HEK293 (cell line): ENCODE measurements at regions not wholly inside any gene's neighbourhood (a gene's known extent, or its start where the extent isn't known, plus 50 kb on each side); places are given as distances from the start of the nearest gene placed in this dataset.

Experiments used
- CTCF ChIA-PET: fragments of 350-600 bp; formaldehyde crosslinking; extraction: SDS; loops from one replicate; lab custom pipeline; 2021; ENCODE audit warnings: antibody characterized with exemption; lab: Yijun Ruan, JAX
- POLR2A ChIA-PET: fragments of 300-600 bp; formaldehyde crosslinking; extraction: SDS; loops from one replicate; lab custom pipeline; 2020; ENCODE audit warnings: antibody characterized with exemption, inconsistent platforms; lab: Yijun Ruan, JAX
- H3K27ac ChIP-seq: fragments of 200-500 bp; sonication (Bioruptor generic); 2 replicates; pipeline ENCODE4 v1.5.1; 2014; ENCODE audit warnings: low read depth, low read length, control low read depth, inconsistent platforms; ENCODE audit errors: extremely low read depth
- H3K36me3 ChIP-seq, 2 experiments: fragments of 200-500 bp in 1 of 2; sonication (Bioruptor generic) in 1 of 2; 1 replicate in 1 of 2; 2 replicates in 1 of 2; pipeline ENCODE4 v1.5.1; 2014 to 2017; ENCODE audit warnings: inconsistent platforms in 2 of 2, low read length in 2 of 2; ENCODE audit not compliant: control insufficient read depth in 2 of 2, insufficient read depth in 1 of 2
- H3K4me1 ChIP-seq: fragments of 200-500 bp; sonication (Bioruptor generic); 2 replicates; pipeline ENCODE4 v1.5.1; 2014; ENCODE audit warnings: mild to moderate bottlenecking, low read length, inconsistent platforms; ENCODE audit not compliant: control insufficient read depth, insufficient read depth
- H3K4me3 ChIP-seq: 2 replicates; pipeline ENCODE4 v1.5.1; 2011; ENCODE audit warnings: low read depth, mild to moderate bottlenecking, control low read depth, low read length, moderate library complexity
- H3K9me3 ChIP-seq: fragments of 200-500 bp; sonication (Bioruptor generic); 2 replicates; pipeline ENCODE4 v1.5.1; 2014; ENCODE audit warnings: low read depth, low read length, inconsistent platforms; ENCODE audit not compliant: control insufficient read depth, insufficient read depth
- IKZF3 ChIP-seq: fragments of 450-650 bp; IDR thresholded peaks from 2 replicates; pipeline ENCODE4 v1.5.0; 2018; ENCODE audit warnings: missing biosample characterization, mild to moderate bottlenecking, missing genetic modification characterization, moderate library complexity
- MEIS1 ChIP-seq: sonication (generic); formaldehyde crosslinking; IDR thresholded peaks from 2 replicates; pipeline ENCODE4 v1.8.1; 2022; ENCODE audit warnings: missing genetic modification reagents, mild to moderate bottlenecking, borderline replicate concordance
- SP2 ChIP-seq: fragments of 450-650 bp; formaldehyde crosslinking; IDR thresholded peaks from 2 replicates; pipeline ENCODE4 v1.5.1; 2016; ENCODE audit warnings: missing biosample characterization, missing genetic modification characterization
- SP7 ChIP-seq: fragments of 450-650 bp; formaldehyde crosslinking; IDR thresholded peaks from 2 replicates; pipeline ENCODE4 v1.5.1; 2016; ENCODE audit warnings: missing biosample characterization, missing genetic modification characterization
- TRIM28 ChIP-seq: IDR thresholded peaks from 2 replicates; pipeline ENCODE4 v1.6.1; 2011; ENCODE audit warnings: low read length, control low read depth, borderline replicate concordance
- ZBTB48 ChIP-seq: fragments of 450-650 bp; formaldehyde crosslinking; IDR thresholded peaks from 2 replicates; pipeline ENCODE4 v1.5.1; 2016; ENCODE audit warnings: missing biosample characterization, missing genetic modification characterization
- ZBTB7A ChIP-seq: fragments of 450-650 bp; formaldehyde crosslinking; IDR thresholded peaks from 2 replicates; pipeline ENCODE4 v1.5.1; 2016; ENCODE audit warnings: low read depth, missing biosample characterization, missing genetic modification characterization
- ZBTB8A ChIP-seq: fragments of 450-650 bp; formaldehyde crosslinking; IDR thresholded peaks from 2 replicates; pipeline ENCODE4 v1.5.1; 2016; ENCODE audit warnings: missing biosample characterization, missing genetic modification characterization
- ZNF132 ChIP-seq: fragments of 450-650 bp; formaldehyde crosslinking; IDR thresholded peaks from 2 replicates; pipeline ENCODE4 v1.5.1; 2017; ENCODE audit warnings: missing biosample characterization, missing genetic modification characterization, borderline replicate concordance
- ZNF138 ChIP-seq: fragments of 450-650 bp; formaldehyde crosslinking; IDR thresholded peaks from 2 replicates; pipeline ENCODE4 v1.5.1; 2016; ENCODE audit warnings: missing biosample characterization, missing genetic modification characterization, borderline replicate concordance
- ZNF311 ChIP-seq: fragments of 450-650 bp; formaldehyde crosslinking; IDR thresholded peaks from 2 replicates; pipeline ENCODE4 v1.5.1; 2017; ENCODE audit warnings: missing biosample characterization, missing genetic modification characterization, borderline replicate concordance
- ZNF366 ChIP-seq: fragments of 450-650 bp; formaldehyde crosslinking; conservative IDR thresholded peaks from 2 replicates; pipeline ENCODE4 v1.5.1; 2016; ENCODE audit warnings: missing biosample characterization, missing genetic modification characterization
- ZNF501 ChIP-seq: fragments of 450-650 bp; formaldehyde crosslinking; IDR thresholded peaks from 2 replicates; pipeline ENCODE4 v1.5.1; 2016; ENCODE audit warnings: missing biosample characterization, missing genetic modification characterization
- ZNF544 ChIP-seq: fragments of 450-650 bp; formaldehyde crosslinking; IDR thresholded peaks from 2 replicates; pipeline ENCODE4 v1.5.0; 2017; ENCODE audit warnings: missing biosample characterization, missing genetic modification characterization
- ZNF560 ChIP-seq: fragments of 450-650 bp; formaldehyde crosslinking; IDR thresholded peaks from 2 replicates; pipeline ENCODE4 v1.5.1; 2017; ENCODE audit warnings: missing biosample characterization, missing genetic modification characterization, borderline replicate concordance
- ZNF621 ChIP-seq: fragments of 450-650 bp; formaldehyde crosslinking; IDR thresholded peaks from 2 replicates; pipeline ENCODE4 v1.5.1; 2017; ENCODE audit warnings: missing biosample characterization, missing genetic modification characterization
- TF ChIP-seq, protein P1 (sequence below): fragments of 450-650 bp; formaldehyde crosslinking; IDR thresholded peaks from 2 replicates; pipeline ENCODE4 v1.5.1; 2017; ENCODE audit warnings: missing biosample characterization, mild to moderate bottlenecking, missing genetic modification characterization, moderate library complexity
- TF ChIP-seq, protein P2 (sequence below): fragments of 450-650 bp; formaldehyde crosslinking; IDR thresholded peaks from 2 replicates; pipeline ENCODE4 v1.5.1; 2016; ENCODE audit warnings: missing biosample characterization, missing genetic modification characterization
- TF ChIP-seq, protein P3 (sequence below): fragments of 450-650 bp; IDR thresholded peaks from 2 replicates; pipeline ENCODE4 v1.5.1; 2018; ENCODE audit warnings: missing biosample characterization, mild to moderate bottlenecking, missing genetic modification characterization

- CTCF ChIA-PET, result interaction anchor here (0.9 kb wide), 1 partner anchor 162 kb away, joined by 3 read pairs; no protein-coding TSS in a partner anchor
- no peaks in the 10 kb centered on the region for H3K4me1 ChIP-seq
- H3K36me3 ChIP-seq, result no peaks in the 10 kb centered on the region
- H3K4me3 ChIP-seq, result no peak overlapping the region
- TF ChIP-seq ZNF366 (tag by site-specific recombination) (no peak), ZBTB48 (tag by site-specific recombination) (no peak), SP2 (tag by site-specific recombination) (no peak), SP7 (tag by site-specific recombination) (no peak), IKZF3 (no peak), ZNF132 (tag by site-specific recombination) (no peak), ZNF311 (tag by site-specific recombination) (no peak)
- TF ChIP-seq, protein P1, sequence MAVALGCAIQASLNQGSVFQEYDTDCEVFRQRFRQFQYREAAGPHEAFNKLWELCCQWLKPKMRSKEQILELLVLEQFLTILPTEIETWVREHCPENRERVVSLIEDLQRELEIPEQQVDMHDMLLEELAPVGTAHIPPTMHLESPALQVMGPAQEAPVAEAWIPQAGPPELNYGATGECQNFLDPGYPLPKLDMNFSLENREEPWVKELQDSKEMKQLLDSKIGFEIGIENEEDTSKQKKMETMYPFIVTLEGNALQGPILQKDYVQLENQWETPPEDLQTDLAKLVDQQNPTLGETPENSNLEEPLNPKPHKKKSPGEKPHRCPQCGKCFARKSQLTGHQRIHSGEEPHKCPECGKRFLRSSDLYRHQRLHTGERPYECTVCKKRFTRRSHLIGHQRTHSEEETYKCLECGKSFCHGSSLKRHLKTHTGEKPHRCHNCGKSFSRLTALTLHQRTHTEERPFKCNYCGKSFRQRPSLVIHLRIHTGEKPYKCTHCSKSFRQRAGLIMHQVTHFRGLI (tag by site-specific recombination), result no peak
- POLR2A ChIA-PET, result no interaction called here
- H3K9me3 ChIP-seq, result no peaks in the 10 kb centered on the region
- no peak overlapping the region for H3K27ac ChIP-seq
Observed at GRCh38 chr11:121766991-121767390, 314.2 kb upstream of the SORL1-AS1 start.

GRCh38 chr11:121766166-121766565 lies 313.4 kb upstream of the SORL1-AS1 start:
- H3K27ac ChIP-seq, result no peak overlapping the region
- TF ChIP-seq ZNF544 (tag by site-specific recombination) (no peak), ZNF560 (no peak), ZNF621 (tag by site-specific recombination) (no peak), ZBTB48 (tag by site-specific recombination) (no peak), MEIS1 (CRISPR knock-in tag) (no peak), ZNF138 (tag by site-specific recombination) (no peak), ZBTB7A (tag by site-specific recombination) (no peak), ZBTB8A (tag by site-specific recombination) (no peak)
- TF ChIP-seq, protein P2, sequence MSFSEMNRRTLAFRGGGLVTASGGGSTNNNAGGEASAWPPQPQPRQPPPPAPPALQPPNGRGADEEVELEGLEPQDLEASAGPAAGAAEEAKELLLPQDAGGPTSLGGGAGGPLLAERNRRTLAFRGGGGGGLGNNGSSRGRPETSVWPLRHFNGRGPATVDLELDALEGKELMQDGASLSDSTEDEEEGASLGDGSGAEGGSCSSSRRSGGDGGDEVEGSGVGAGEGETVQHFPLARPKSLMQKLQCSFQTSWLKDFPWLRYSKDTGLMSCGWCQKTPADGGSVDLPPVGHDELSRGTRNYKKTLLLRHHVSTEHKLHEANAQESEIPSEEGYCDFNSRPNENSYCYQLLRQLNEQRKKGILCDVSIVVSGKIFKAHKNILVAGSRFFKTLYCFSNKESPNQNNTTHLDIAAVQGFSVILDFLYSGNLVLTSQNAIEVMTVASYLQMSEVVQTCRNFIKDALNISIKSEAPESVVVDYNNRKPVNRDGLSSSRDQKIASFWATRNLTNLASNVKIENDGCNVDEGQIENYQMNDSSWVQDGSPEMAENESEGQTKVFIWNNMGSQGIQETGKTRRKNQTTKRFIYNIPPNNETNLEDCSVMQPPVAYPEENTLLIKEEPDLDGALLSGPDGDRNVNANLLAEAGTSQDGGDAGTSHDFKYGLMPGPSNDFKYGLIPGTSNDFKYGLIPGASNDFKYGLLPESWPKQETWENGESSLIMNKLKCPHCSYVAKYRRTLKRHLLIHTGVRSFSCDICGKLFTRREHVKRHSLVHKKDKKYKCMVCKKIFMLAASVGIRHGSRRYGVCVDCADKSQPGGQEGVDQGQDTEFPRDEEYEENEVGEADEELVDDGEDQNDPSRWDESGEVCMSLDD (tag by site-specific recombination), result no peak
- TF ChIP-seq, protein P3, sequence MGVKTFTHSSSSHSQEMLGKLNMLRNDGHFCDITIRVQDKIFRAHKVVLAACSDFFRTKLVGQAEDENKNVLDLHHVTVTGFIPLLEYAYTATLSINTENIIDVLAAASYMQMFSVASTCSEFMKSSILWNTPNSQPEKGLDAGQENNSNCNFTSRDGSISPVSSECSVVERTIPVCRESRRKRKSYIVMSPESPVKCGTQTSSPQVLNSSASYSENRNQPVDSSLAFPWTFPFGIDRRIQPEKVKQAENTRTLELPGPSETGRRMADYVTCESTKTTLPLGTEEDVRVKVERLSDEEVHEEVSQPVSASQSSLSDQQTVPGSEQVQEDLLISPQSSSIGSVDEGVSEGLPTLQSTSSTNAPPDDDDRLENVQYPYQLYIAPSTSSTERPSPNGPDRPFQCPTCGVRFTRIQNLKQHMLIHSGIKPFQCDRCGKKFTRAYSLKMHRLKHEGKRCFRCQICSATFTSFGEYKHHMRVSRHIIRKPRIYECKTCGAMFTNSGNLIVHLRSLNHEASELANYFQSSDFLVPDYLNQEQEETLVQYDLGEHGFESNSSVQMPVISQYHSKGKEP (tag by site-specific recombination), result no peak
- H3K9me3 ChIP-seq, result no peaks in the 10 kb centered on the region
- no peaks in the 10 kb centered on the region for H3K36me3 ChIP-seq
- CTCF ChIA-PET, result no interaction called here
- H3K4me3 ChIP-seq, result no peak overlapping the region
- H3K4me1 ChIP-seq, result no peaks in the 10 kb centered on the region
- POLR2A ChIA-PET, result no interaction called here

DNA sequence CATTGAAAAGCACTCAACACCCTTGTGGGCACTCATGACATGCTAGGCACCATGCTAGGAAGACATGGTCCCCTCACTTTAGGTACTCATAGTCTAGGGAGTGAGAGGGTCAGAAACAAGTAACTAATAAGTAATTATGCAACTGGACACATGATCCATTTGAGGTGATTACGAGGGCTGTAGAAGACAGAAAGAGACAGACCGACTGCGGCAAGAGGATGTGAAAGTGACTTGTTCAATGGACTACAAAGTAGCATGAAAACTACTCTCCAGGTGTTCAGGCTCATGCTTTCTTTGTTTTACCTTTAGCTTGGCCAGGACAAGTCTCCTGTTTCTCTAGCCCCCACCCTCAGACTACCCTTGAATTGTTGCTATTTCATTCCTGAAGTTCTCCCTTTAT lies 310.8 kb upstream of the SORL1-AS1 start:
- TF ChIP-seq TRIM28 (0 out of 2 replicates have a peak, but pooled peaks have one; percentile 5), ZNF501 (tag by site-specific recombination) (no peak)
- ChIA-PET CTCF (interaction anchor here (0.7 kb wide), 1 partner anchor 995 kb away, joined by 3 read pairs; no protein-coding TSS in a partner anchor), POLR2A (no interaction called here)
- Histone ChIP-seq H3K9me3 (no peaks in the 10 kb centered on the region), H3K4me1 (no peaks in the 10 kb centered on the region), H3K36me3 (no peaks in the 10 kb centered on the region), H3K4me3 (no peak overlapping the region), H3K27ac (no peak overlapping the region)
